DMS114 treated with DMSO at 0.1 percent for 48 hours (cell line): ENCODE measurements at regions not wholly inside any gene's neighbourhood (a gene's known extent, or its start where the extent isn't known, plus 50 kb on each side); places are given as distances from the start of the nearest gene placed in this dataset.
"Not testable (repeated sequence)": the region's sequence is repeated elsewhere in the genome, so short reads cannot be mapped to it uniquely, and the experiment has no call there.

Source experiments
- DNase-seq: peaks from one replicate; lab custom pipeline; 2025; ENCODE audit not compliant: unreplicated experiment; lab: John Stamatoyannopoulos, UW

GRCh38 chr2:195470622-195471021, 186.4 kb upstream of the SLC39A10 start:
- no peak for DNase-seq

- DNase-seq: no peak
Measured at GRCh38 chr2:195468771-195469170, 188.3 kb upstream of the SLC39A10 start.

- DNase-seq: no peak
Measured at GRCh38 chr2:195466427-195466826, 190.6 kb upstream of the SLC39A10 start.

GRCh38 chr2:195461010-195461409, 196.0 kb upstream of the SLC39A10 start:
- no peak for DNase-seq

GRCh38 chr2:195458936-195459335, 198.1 kb upstream of the SLC39A10 start:
- DNase-seq: no peak

DNA sequence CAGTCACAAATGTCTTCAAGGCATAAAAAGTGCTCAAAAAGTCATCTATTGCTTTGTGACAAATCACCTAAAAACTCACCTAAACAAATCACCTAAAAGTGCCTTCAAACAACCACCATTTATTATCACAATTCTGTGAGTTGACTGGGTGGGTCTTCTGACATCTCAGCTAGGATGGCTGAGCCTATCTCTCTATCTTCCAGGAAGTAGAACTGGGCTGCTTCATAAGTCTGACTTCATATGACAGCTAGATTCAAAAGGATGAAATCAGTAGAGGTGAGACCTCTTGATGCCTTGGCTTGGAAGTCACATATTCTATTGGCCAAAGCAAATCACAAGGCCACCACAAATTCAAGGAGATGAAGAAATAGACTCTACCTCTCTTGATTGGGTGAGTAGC, 199.2 kb upstream of the SLC39A10 start:
- DNase-seq: no peak

GRCh38 chr2:195456771-195457170, 200.3 kb upstream of the SLC39A10 start:
- no peak for DNase-seq

- DNase-seq: no peak
Measured at GRCh38 chr2:195451160-195451559, 205.9 kb upstream of the SLC39A10 start.

DNA sequence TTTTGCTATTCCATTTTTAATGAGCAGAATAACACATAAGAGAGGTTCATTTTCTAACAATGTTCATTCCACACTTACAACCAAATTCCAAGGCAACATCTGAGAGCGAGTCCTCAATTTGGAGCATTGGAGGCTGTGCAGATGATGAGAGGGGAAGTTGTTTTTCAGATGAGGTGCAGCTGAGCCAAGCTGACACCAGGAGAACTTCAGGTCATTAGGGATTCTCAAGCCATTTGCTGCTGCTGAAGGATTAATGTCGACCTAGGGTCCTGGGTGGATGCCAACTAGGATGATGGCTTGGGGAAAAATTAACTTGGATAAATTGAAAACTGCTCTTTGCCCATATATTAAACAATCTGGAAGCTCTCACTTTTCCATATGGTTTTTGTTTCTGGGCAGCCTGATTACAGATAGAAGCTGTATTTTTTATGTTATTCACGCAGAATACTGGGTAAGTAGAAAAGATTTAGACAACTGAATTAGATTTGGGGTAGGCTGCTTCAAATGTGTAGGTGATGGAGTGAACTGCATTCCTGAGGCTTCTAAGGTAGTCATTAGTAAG, 206.4 kb upstream of the SLC39A10 start:
- no peak for DNase-seq

- DNase-seq: no peak
Measured at GRCh38 chr2:195447323-195447975, 209.6 kb upstream of the SLC39A10 start.

GRCh38 chr2:195445639-195446038, 211.4 kb upstream of the SLC39A10 start:
- no peak for DNase-seq

GRCh38 chr2:195443926-195444325, 213.1 kb upstream of the SLC39A10 start:
- DNase-seq: no peak

DNA sequence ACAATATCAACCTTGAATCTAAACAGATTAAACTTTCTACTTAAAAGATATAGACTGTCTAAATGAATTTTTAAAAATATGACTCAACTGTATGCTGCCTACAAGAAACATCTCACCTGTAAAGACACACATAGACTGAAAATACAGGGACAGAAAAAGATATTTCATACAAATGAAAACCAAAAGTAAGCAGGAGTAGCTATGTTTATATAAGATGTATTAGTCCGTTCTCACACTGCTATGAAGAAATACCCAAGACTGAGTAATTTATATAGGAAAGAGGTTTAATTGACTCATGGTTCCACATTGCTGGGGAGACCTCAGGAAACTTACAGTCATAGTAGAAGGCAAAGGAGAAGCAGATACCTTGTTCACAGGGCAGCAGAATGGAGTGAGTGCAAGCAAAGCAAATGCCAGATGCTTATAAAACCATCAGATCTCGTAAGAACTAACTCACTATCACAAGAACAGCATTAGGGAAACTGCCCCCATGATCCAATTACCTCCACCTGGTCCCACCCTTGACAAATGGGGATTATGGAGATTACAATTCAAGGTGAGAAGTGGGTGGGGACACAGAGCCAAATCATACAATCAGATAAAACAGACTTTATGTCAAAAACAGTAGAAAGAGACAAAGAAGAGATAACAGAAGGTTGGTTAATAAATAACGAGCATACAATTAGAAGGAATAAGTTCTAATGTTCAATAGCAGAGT, 214.4 kb upstream of the SLC39A10 start:
- no peak for DNase-seq

DNA sequence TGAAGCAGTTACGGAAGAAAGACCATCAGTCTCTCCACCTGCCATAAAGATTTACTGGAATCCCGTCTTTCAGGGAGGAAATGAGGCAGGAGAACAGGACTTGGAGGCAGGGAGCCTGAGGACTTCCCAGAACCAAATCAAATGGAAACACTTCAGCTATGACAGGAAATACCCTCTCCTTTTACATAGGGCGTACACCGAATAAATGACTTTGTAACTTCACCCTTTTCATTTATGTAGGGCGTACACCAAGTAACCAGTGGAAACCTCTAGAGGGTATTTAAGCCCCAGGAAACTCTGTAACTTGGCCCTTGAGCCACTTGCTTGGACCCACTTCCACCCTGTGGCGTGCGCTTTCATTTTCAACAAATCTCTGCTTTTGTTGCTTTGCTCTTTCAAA, 218.3 kb upstream of the SLC39A10 start:
- DNase-seq: no peak

DNA sequence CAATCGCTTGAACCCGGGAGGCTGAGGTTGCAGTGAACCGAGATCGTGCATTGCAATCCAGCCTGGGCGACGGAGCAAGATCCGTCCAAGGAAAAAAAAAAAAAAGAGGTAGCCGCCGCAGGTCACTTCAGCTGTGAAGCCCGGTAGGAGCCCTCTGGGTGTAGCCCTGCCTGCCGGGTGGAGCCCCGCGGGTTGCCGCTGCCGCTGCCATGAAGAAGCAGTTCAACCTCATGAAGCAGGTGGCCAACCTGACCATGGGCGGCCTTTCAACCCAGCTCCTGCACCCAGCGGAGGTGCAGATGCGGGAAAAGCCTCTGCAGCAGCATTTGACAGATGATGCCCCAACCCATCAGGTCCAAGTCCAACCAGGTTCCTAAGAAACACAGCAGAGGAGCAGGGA, 219.5 kb upstream of the SLC39A10 start:
- no peak for DNase-seq

- no peak for DNase-seq
Measured at GRCh38 chr2:195434346-195434745, 222.7 kb upstream of the SLC39A10 start.

GRCh38 chr2:195433729-195434128, 223.3 kb upstream of the SLC39A10 start:
- not testable (repeated sequence) for DNase-seq

- no peak for DNase-seq
Measured at GRCh38 chr2:195428673-195429072, 228.4 kb upstream of the SLC39A10 start.

GRCh38 chr2:195425328-195425727, 231.7 kb upstream of the SLC39A10 start:
- DNase-seq: no peak

- no peak for DNase-seq
Measured at GRCh38 chr2:195419033-195419432, 238.0 kb upstream of the SLC39A10 start.

- DNase-seq: no peak
Measured at GRCh38 chr2:195414537-195415100, 242.4 kb upstream of the SLC39A10 start.

GRCh38 chr2:195413944-195414343, 243.1 kb upstream of the SLC39A10 start:
- no peak for DNase-seq
